HG02981 (cell line): ENCODE measurements at regions not wholly inside any gene's neighbourhood (a gene's known extent, or its start where the extent isn't known, plus 50 kb on each side); places are given as distances from the start of the nearest gene placed in this dataset.

Source experiments
- ATAC-seq: cut with Tn5 transposase; IDR thresholded peaks from one replicate; pipeline ENCODE4 v1.9.1; 2021; ENCODE audit warnings: mild to moderate bottlenecking, moderate library complexity; ENCODE audit not compliant: unreplicated experiment

- ATAC-seq = no peak
These were observed 281.3 kb upstream of the CLINT1 start for GRCh38 chr5:158140120-158140731.

- ATAC-seq = no peak
These were observed 280.2 kb upstream of the CLINT1 start for GRCh38 chr5:158139161-158139560.

GRCh38 chr5:158135682-158136179 lies 276.8 kb upstream of the CLINT1 start:
- no peak for ATAC-seq

GRCh38 chr5:158133369-158133768 lies 274.4 kb upstream of the CLINT1 start:
- ATAC-seq = no peak

- no peak for ATAC-seq
These were observed 268.6 kb upstream of the CLINT1 start for GRCh38 chr5:158127536-158127935.

- ATAC-seq = no peak
These were observed 267.8 kb upstream of the CLINT1 start for GRCh38 chr5:158126442-158127405.

GRCh38 chr5:158124606-158125316 lies 265.8 kb upstream of the CLINT1 start:
- ATAC-seq = no peak

- ATAC-seq = no peak
These were observed 264.6 kb upstream of the CLINT1 start for GRCh38 chr5:158123595-158123994.

- ATAC-seq = no peak
These were observed 262.7 kb upstream of the CLINT1 start for GRCh38 chr5:158121678-158122077.

GRCh38 chr5:158120760-158121159 lies 261.8 kb upstream of the CLINT1 start:
- no peak for ATAC-seq

GRCh38 chr5:158119961-158120723 lies 261.2 kb upstream of the CLINT1 start:
- ATAC-seq = no peak

GRCh38 chr5:158117467-158118160 lies 258.7 kb upstream of the CLINT1 start:
- no peak for ATAC-seq

GRCh38 chr5:158116965-158117364 lies 258.0 kb upstream of the CLINT1 start:
- ATAC-seq = no peak

GRCh38 chr5:158115468-158115867 lies 256.5 kb upstream of the CLINT1 start:
- ATAC-seq = no peak

GRCh38 chr5:158108177-158108576 lies 249.2 kb upstream of the CLINT1 start:
- no peak for ATAC-seq

GRCh38 chr5:158100373-158100888 lies 241.5 kb upstream of the CLINT1 start:
- no peak for ATAC-seq

GRCh38 chr5:158099571-158100105 lies 240.7 kb upstream of the CLINT1 start:
- ATAC-seq = no peak

GRCh38 chr5:158096835-158097234 lies 237.9 kb upstream of the CLINT1 start:
- no peak for ATAC-seq

- ATAC-seq = no peak
These were observed 227.9 kb upstream of the CLINT1 start for GRCh38 chr5:158086856-158087255.

GRCh38 chr5:158084292-158084691 lies 225.3 kb upstream of the CLINT1 start:
- ATAC-seq = no peak
